Gastroesophageal sphincter (tissue), 4 donors: ENCODE measurements at regions not wholly inside any gene's neighbourhood (a gene's known extent, or its start where the extent isn't known, plus 50 kb on each side); places are given as distances from the start of the nearest gene placed in this dataset.

Source experiments
- ATAC-seq: fragments of 150-250 bp; one replicate; pipeline ENCODE4 v1.9.1; 2016; ENCODE audit warnings: mild to moderate bottlenecking, moderate library complexity
- H3K27ac ChIP-seq, 4 donors: fragments of 200-600 bp; sonication (generic) in 3 of 4; 1 replicate in 3 of 4; 2 replicates in 1 of 4; pipeline ENCODE4 v1.5.1; 2016 to 2019
- H3K27me3 ChIP-seq: fragments of 200-600 bp; sonication (generic); one replicate; pipeline ENCODE4 v1.5.1; 2019
- H3K36me3 ChIP-seq, 2 donors: fragments of 200-600 bp; sonication (generic); one replicate each; pipeline ENCODE4 v1.5.1; 2019; ENCODE audit warnings: control low read depth in 1 of 2
- H3K4me1 ChIP-seq, 3 donors: fragments of 200-600 bp; sonication (generic); 1 replicate in 2 of 3; 2 replicates in 1 of 3; pipeline ENCODE4 v1.5.1; 2016 to 2019; ENCODE audit warnings: control low read depth in 2 of 3
- H3K4me3 ChIP-seq, 2 donors: fragments of 200-600 bp; sonication (generic); one replicate each; pipeline ENCODE4 v1.5.1; 2019; ENCODE audit warnings: mild to moderate bottlenecking in 1 of 2, moderate library complexity in 1 of 2
- H3K9me3 ChIP-seq, 3 donors: fragments of 200-600 bp; sonication (generic); one replicate each; pipeline ENCODE4 v1.5.1; 2017 to 2019; ENCODE audit warnings: control low read depth in 2 of 3
- CTCF ChIP-seq, 4 experiments: fragments of 200-600 bp in 2 of 4; fragments of 450-650 bp in 2 of 4; sonication (generic) in 1 of 4; IDR thresholded peaks; one replicate each; pipeline ENCODE4 v1.5.1; 2017 to 2019; ENCODE audit warnings: antibody characterized with exemption in 4 of 4, mild to moderate bottlenecking in 2 of 4, moderate library complexity in 2 of 4
- EP300 ChIP-seq: sonication (generic); formaldehyde crosslinking; IDR thresholded peaks from one replicate; pipeline ENCODE4 v1.6.1; 2017; ENCODE audit warnings: antibody characterized with exemption, mild to moderate bottlenecking
- POLR2A ChIP-seq, 2 donors: fragments of 450-650 bp; IDR thresholded peaks; one replicate each; pipeline ENCODE4 v1.6.1; 2017; ENCODE audit warnings: antibody characterized with exemption in 2 of 2, mild to moderate bottlenecking in 2 of 2, moderate library complexity in 1 of 2
- POLR2AphosphoS5 ChIP-seq: sonication (generic); formaldehyde crosslinking; IDR thresholded peaks from one replicate; pipeline ENCODE4 v1.6.1; 2017; ENCODE audit warnings: antibody characterized with exemption
- WGBS, 2 donors: methylation state at CpG; one replicate each; pipeline ENCODE4 v1.1.5; 2018; ENCODE audit warnings: low coverage in 1 of 2; 5-methylcytosine and 5-hydroxymethylcytosine counted together

GRCh38 chr13:87057807-87058520, 613.2 kb upstream of the SLITRK5 start:
- no peak for TF ChIP-seq EP300
- TF ChIP-seq CTCF (IDR thresholded peaks at IDR 0.05): no peak
- no peak for TF ChIP-seq POLR2AphosphoS5
- TF ChIP-seq POLR2A (IDR thresholded peaks at IDR 0.05): no peak
- Histone ChIP-seq H3K27me3 (no peaks in the 10 kb centered on the region), H3K27ac (no peak overlapping the region), H3K36me3 (no peaks in the 10 kb centered on the region), H3K4me3 (no peak overlapping the region), H3K9me3 (no peaks in the 10 kb centered on the region), H3K4me1 (no peaks in the 10 kb centered on the region)
- no peak for ATAC-seq
- 39 to 45% methylated on average over 3 of the region's 3 CpGs for WGBS, 2 donors

- WGBS, 2 donors: 51 to 70% methylated on average over 5 of the region's 5 CpGs
- H3K27ac ChIP-seq: no peak overlapping the region
- H3K4me3 ChIP-seq: no peak overlapping the region
- no peaks in the 10 kb centered on the region for H3K4me1 ChIP-seq
- no peaks in the 10 kb centered on the region for H3K36me3 ChIP-seq
- no peaks in the 10 kb centered on the region for H3K9me3 ChIP-seq
- TF ChIP-seq POLR2A (IDR thresholded peaks at IDR 0.05) (no peak), EP300 (no peak), POLR2AphosphoS5 (no peak), CTCF (IDR thresholded peaks at IDR 0.05) (no peak)
- no peak for ATAC-seq
- H3K27me3 ChIP-seq: no peaks in the 10 kb centered on the region
These were observed 612.3 kb upstream of the SLITRK5 start for GRCh38 chr13:87058786-87059329.

GRCh38 chr13:87078947-87079795, 592.0 kb upstream of the SLITRK5 start:
- no peak for ATAC-seq
- H3K36me3 ChIP-seq: no peaks in the 10 kb centered on the region
- TF ChIP-seq POLR2AphosphoS5: no peak
- TF ChIP-seq EP300: no peak
- no peak for TF ChIP-seq POLR2A (IDR thresholded peaks at IDR 0.05)
- no peak for TF ChIP-seq CTCF (IDR thresholded peaks at IDR 0.05)
- no peak overlapping the region for H3K27ac ChIP-seq
- H3K4me3 ChIP-seq: no peak overlapping the region
- H3K9me3 ChIP-seq: no peaks in the 10 kb centered on the region
- 80 to 91% methylated on average over 2 to 10 of the region's 34 CpGs for WGBS, 2 donors
- no peaks in the 10 kb centered on the region for H3K27me3 ChIP-seq
- H3K4me1 ChIP-seq: no peaks in the 10 kb centered on the region

- 88 to 90% methylated on average over 2 to 8 of the region's 27 CpGs for WGBS, 2 donors
- Histone ChIP-seq H3K27ac (no peak overlapping the region), H3K4me1 (no peaks in the 10 kb centered on the region), H3K9me3 (no peaks in the 10 kb centered on the region), H3K36me3 (no peaks in the 10 kb centered on the region), H3K27me3 (no peaks in the 10 kb centered on the region), H3K4me3 (no peak overlapping the region)
- TF ChIP-seq POLR2AphosphoS5: no peak
- TF ChIP-seq EP300: no peak
- TF ChIP-seq POLR2A (IDR thresholded peaks at IDR 0.05): no peak
- no peak for TF ChIP-seq CTCF (IDR thresholded peaks at IDR 0.05)
- no peak for ATAC-seq
These were observed 590.9 kb upstream of the SLITRK5 start for GRCh38 chr13:87080100-87080779.
